Right ventricle myocardium inferior (tissue), 1 donor: ENCODE measurements at regions not wholly inside any gene's neighbourhood (a gene's known extent, or its start where the extent isn't known, plus 50 kb on each side); places are given as distances from the start of the nearest gene placed in this dataset.

Source experiments
- ATAC-seq: fragments of 200-7000 bp; cut with Tn5 transposase; one replicate; pipeline ENCODE4 v1.9.1; 2020; ENCODE audit warnings: mild to moderate bottlenecking, moderate library complexity
- DNase-seq: peaks from one replicate; pipeline ENCODE4 v3.0.0; 2021; ENCODE audit errors: missing footprints
- intact Hi-C: fragments of 100-400 bp; cut with DNase I; formaldehyde crosslinking; loops from one replicate; pipeline ENCODE4 v1.11.0; 2022
- donor health status: DM: no; HTN: yes; CAD: no; lungs with severe emphysema.

DNA sequence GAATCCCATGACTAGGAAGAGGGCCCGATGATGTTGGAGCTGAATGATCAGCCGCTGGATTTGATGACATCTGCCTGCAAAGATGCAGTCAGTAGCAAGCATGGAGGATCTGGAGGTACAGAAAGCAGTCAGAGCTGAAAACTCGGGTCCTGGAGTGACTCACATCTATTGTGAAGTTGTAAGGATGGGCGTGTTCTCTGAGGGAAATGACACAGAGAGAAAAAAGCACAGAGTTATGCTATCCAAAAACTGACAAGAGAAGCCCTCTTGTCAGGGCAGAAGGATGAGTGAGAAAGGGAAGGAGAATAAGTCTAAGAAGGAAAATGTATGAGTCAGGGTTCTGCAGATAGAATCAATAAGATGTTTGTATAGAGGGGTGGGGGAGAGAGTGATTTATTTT is 380.4 kb upstream of the CCDC196 start:
- intact Hi-C loops = no loop called here
- ATAC-seq (no peak), DNase-seq (no peak)

- intact Hi-C loops = no loop called here
- ATAC-seq = no peak
- DNase-seq = no peak
Observed at GRCh38 chr14:66109426-66109825, 376.7 kb upstream of the CCDC196 start.

- intact Hi-C loops = no loop called here
- no peak for DNase-seq
- no peak for ATAC-seq
Observed at GRCh38 chr14:66111891-66112290, 374.3 kb upstream of the CCDC196 start.

DNA sequence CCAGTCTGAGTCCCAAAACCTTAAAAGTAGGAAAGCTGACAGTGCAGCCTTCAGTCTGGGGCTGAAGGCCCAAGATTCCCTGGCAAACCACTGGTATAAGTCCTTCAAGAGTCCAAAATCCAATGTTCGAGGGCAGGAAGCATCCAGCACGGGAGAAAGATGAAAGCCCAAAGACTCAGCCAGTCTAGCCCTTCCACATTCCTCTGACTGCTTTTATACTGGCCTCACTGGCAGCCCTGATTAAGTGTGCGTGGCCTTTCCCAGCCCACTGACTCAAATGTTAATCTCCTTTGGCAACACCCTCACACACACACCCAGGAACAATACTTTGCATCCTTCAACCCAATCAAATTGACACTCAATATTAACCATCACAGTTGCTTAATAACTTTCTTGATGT is 372.1 kb upstream of the CCDC196 start:
- no peak for DNase-seq
- intact Hi-C loops = no loop called here
- no peak for ATAC-seq

GRCh38 chr14:66115740-66116502 is 370.2 kb upstream of the CCDC196 start:
- intact Hi-C loops = no loop called here
- DNase-seq (no peak), ATAC-seq (no peak)

- intact Hi-C loops = no loop called here
- DNase-seq (no peak), ATAC-seq (no peak)
Observed at GRCh38 chr14:66116732-66117131, 369.4 kb upstream of the CCDC196 start.

- intact Hi-C loops = no loop called here
- ATAC-seq (no peak), DNase-seq (no peak)
Observed at GRCh38 chr14:66117600-66117999, 368.6 kb upstream of the CCDC196 start.

GRCh38 chr14:66119606-66120231 is 366.5 kb upstream of the CCDC196 start:
- intact Hi-C loops = no loop called here
- no peak for DNase-seq
- no peak for ATAC-seq

GRCh38 chr14:66120402-66120801 is 365.8 kb upstream of the CCDC196 start:
- no peak for DNase-seq

GRCh38 chr14:66121859-66122258 is 364.3 kb upstream of the CCDC196 start:
- DNase-seq (no peak), ATAC-seq (no peak)
- intact Hi-C loops = no loop called here

More at GRCh38 chr14:66120402-66120801, 365.8 kb upstream of the CCDC196 start:
- no peak for ATAC-seq
- intact Hi-C loops = no loop called here

GRCh38 chr14:66129224-66129623 is 356.9 kb upstream of the CCDC196 start:
- DNase-seq (no peak), ATAC-seq (no peak)
- intact Hi-C loops = no loop called here

DNA sequence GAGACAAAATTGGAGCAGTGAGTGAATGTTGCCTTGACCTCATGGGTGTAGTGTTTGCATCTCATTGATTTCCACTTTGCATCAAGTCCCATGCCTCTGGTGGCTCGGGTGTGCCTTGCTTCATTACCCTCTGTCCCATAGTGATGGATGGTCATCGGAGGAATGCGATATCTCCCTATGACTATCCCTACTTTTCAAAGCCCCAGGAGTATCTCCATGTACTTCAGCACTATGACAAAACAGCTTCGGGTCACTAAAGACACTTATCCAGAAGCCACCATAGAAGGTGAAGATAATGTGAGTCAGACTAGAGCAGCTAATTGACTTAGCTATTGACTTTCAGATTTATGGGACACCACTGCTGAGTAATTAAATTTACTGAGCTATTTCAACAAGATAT is 355.1 kb upstream of the CCDC196 start:
- DNase-seq (no peak), ATAC-seq (no peak)
- intact Hi-C loops = no loop called here

- DNase-seq (no peak), ATAC-seq (no peak)
- intact Hi-C loops = no loop called here
Observed at GRCh38 chr14:66133666-66134065, 352.5 kb upstream of the CCDC196 start.

DNA sequence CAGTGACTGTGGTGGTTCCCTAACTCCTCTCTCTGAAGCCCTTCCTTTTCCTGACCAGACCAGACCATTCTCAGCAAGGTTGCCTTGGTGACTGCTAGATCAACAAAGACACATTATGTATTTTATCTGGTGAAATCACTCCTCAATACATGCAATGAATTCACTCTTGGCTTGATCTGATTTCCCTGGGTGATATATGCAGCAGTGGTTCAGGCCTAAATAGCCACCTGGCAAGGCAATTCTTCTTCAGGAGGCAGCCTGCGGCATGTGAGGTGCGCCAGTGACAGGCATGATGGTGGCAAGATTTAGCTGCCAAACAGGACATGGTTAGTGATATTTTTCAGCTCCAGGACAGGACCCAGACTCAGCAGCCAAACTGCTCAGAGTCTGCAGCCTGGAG is 350.3 kb upstream of the CCDC196 start:
- DNase-seq (no peak), ATAC-seq (no peak)
- intact Hi-C loops = no loop called here

GRCh38 chr14:66137081-66137480 is 349.1 kb upstream of the CCDC196 start:
- ATAC-seq (no peak), DNase-seq (no peak)
- intact Hi-C loops = no loop called here

GRCh38 chr14:66139432-66139831 is 346.7 kb upstream of the CCDC196 start:
- peak; percentile 62 for ATAC-seq
- DNase-seq = no peak
- intact Hi-C loops = no loop called here

DNA sequence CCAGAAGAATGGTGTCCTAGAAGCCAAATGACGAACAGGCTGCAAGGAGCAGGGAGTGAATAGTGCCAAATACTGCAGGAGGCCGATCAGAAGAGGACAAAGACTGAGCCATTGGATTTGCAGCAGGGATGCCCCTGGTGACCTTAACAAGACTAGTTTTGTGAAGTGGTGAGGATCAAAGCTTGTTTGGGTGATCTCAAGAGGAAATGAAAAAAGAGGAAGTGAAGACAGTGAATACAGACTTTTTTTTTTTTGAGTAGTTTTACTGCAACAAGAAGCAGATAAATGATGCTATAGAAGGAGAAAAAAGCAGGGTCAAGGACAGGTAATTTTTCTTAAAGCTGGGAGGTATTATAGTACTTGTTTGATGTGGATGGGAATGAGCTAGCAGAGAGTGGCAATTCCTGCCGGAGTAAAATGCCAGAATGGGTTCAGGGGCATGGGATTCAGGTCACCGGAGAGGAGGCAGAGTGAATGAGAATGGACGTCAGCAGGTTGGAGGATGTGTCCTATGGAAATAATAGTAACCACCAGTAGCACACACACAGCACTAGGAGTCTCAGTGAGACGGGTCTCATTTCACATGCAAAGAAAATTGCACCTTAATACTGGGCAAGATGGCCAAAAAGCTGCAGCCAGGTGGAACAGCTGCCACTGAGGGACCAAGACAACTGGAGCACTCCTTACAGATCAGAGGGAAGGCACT is 345.8 kb upstream of the CCDC196 start:
- no peak for DNase-seq
- intact Hi-C loops = no loop called here
- ATAC-seq = no peak

DNA sequence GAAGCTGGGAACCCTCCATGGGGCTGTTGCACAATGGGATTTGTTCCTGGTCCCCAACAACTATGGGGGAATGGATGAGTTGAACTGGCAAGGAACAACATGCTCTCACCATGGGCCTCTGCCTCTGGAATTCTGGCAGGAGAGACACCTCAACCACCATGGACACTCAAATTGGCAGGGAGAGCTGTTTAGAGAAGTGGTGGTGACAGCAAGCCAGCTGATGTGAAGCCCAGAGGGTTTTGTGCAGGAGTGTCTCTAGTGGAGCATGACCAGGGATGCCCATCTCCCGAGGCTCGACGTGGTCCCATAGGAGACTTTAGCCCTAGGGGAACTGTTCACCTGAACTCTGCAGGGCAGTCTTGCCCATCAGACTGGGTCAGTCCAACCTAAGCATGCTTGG is 345.2 kb upstream of the CCDC196 start:
- no peak for DNase-seq
- ATAC-seq = no peak
- intact Hi-C loops = no loop called here

DNA sequence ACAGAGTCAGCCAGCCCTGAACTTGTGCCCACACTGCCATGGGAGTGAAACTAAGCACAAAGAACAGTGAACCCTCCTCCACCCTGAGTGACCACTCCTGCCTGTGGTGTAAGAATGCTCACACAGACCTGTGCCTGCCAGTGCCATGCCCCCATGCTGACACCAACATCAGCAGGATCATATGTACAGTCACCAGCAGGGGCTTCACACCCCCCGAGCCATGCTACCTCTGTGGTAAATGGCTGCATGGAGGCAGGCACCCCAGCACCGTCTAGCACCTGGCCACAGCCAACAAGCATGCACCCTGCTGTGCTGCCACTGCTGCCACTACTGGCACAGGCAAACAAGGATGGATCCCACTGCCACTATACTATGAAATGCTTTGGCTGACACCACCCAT is 344.4 kb upstream of the CCDC196 start:
- intact Hi-C loops = no loop called here
- DNase-seq = no peak
- no peak for ATAC-seq
